NCI-H1417 (cell line): ENCODE measurements at regions not wholly inside any gene's neighbourhood (a gene's known extent, or its start where the extent isn't known, plus 50 kb on each side); places are given as distances from the start of the nearest gene placed in this dataset.
"Not testable (repeated sequence)": the region's sequence is repeated elsewhere in the genome, so short reads cannot be mapped to it uniquely, and the experiment has no call there.

ENCODE experiments used
- DNase-seq, 3 experiments: peaks; one replicate each; lab custom pipeline; 2025; lab: John Stamatoyannopoulos, UW

GRCh38 chr2:215862351-215862771, 151.0 kb downstream of the MREG start:
- DNase-seq: no peak

DNA sequence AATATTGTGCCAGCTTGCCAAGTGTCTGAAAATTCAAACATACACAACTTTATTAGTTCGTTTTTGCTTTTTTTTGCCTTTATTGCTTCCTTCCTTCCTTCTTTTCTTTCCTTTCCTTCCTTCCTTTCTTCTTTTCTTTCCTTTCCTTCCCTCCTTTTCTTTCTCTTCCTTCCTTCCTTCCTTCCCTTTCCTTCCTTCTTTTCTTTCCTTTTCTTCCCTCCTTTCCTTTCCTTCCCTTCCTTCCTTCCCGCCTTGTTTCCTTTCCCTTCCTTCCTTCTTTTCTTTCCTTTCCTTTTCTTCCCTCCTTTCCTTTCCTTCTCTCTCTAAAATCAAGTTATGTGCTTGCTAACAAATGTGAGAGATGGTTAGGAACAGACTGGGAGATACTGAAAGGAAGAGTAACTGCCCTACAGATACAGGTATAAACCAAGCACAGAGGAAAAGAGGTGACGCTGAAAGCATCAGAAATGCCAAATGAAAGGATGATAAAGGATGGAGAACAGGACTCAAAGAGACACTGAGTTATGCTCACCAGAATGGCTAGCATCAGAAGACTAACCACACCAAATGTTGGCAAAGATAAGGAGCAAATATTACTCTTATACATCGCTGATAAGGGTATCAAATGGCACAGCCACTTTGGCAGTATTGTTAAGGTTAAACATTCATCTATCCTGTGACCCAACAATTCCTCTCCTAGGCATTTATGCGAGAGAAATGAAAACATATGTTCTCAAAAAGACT, 151.6 kb downstream of the MREG start:
- DNase-seq: no peak

DNA sequence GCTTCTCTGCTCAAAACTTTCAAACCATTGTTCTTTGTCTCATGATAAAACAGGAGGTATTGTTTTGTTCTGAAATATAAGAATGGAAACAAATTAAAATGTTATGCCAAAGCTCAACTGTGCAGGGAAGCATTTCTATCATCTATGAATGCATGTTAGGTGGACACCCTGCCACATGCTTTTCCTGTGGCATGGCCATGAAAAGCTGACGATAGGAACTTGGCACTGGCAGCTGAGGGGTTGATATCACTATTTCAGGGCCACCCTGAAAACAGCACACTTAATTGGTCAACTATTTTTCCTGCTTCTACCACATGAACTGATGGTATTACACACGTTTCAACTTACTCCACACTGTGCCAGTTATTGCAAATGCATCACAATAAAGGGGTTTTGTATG, 157.3 kb downstream of the MREG start:
- DNase-seq: no peak

DNA sequence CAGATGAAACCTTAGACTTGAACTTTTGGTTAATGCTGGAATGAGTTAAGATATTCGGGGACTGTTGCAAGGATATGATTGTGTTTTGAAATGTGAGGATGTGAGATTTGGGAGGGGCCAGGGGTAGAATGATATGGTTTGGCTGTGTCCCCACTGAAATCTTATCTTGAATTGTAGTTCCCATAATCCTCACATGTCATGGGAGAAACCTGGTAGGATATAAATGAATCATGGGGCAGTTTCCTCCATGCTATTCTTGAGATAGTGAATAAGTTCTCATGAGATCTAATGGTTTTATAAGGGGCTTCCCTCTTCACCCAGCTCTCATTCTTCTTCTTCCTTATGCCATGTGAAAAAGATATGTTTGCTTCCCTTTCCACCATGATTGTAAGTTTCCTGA, 158.0 kb downstream of the MREG start:
- not testable (repeated sequence) for DNase-seq

- no peak for DNase-seq
These were observed 159.3 kb downstream of the MREG start for GRCh38 chr2:215854008-215854407.

DNA sequence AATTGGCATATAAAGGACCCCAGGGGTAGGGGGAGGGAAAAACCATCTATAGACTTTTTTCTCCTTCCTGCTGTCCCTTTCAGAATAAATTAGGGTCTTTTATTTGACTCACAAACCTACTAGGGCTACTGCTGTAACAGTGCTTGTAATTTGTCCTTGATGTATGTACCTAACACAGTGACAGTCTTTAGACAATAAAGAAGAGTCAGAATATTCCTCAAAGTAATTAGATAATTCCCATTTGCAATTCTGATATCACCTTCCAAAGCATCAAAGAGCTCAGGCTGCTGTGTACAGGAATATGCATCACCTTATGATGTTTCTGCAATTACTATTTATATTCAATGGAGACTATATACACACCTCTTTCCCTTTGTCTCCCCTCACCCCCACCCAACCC, 161.7 kb downstream of the MREG start:
- DNase-seq: no peak

GRCh38 chr2:215851082-215851481, 162.3 kb downstream of the MREG start:
- DNase-seq: no peak

- DNase-seq: no peak
These were observed 163.0 kb downstream of the MREG start for GRCh38 chr2:215850380-215850779.

DNA sequence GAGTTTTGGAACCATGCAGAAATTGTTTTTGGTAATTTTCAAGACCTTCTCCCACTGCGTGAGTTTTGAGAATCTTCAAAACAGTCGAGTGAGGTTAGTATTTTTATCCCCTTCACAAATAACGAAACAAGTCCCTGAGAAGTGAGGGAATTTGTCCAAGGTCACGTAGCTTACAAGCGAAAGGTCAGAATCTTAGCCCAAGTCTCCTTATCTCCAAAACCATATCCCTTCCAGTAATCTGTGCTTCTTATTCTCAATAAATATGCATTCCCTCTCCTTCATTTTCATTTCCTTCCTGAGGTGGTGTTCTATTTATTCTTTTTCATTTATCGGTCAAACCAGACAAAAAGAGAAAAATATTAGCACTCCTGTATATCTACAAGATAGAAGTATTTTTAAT, 163.6 kb downstream of the MREG start:
- DNase-seq: no peak

DNA sequence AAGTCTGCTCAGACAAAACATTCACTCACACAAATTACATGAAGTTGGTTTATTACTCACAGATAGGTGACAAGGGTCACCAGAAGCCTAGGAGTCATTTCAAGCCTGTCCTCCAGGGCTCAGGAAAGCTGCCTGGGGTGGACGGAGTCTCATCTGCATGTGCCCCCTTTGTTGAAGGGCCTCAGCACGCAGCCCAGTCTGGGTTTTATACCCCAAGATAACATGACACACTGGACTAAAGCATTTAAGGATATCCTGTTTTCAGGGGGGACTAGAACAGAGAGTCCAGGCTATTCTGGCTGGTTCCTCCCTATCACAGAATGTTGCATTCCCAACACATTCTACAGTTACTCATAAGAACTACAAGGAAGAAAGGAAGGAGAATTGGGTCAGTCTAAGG, 164.7 kb downstream of the MREG start:
- no peak for DNase-seq

DNA sequence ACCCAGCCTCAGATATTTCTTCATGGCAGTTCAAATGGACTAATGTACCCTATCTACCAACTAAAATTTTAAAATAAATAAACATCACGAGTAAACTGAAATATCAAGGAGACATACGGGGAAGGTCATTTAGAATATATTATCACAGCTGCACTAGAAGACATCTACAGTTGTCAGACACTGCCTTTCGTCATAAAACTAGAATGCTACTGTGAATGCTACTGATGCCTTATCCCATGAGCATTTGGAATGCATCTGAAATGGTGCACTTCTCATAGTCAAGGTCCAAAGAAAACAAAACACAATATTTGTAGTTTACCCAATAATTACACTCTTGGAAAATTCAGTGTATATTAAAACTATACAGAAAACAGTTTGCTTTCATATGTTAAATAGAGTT, 165.2 kb downstream of the MREG start:
- DNase-seq: no peak

GRCh38 chr2:215847718-215848117, 165.6 kb downstream of the MREG start:
- no peak for DNase-seq

- DNase-seq: no peak
These were observed 166.3 kb downstream of the MREG start for GRCh38 chr2:215847056-215847455.

GRCh38 chr2:215845839-215846586, 167.3 kb downstream of the MREG start:
- DNase-seq: no peak

- DNase-seq: no peak
These were observed 169.8 kb downstream of the MREG start for GRCh38 chr2:215843579-215843978.

DNA sequence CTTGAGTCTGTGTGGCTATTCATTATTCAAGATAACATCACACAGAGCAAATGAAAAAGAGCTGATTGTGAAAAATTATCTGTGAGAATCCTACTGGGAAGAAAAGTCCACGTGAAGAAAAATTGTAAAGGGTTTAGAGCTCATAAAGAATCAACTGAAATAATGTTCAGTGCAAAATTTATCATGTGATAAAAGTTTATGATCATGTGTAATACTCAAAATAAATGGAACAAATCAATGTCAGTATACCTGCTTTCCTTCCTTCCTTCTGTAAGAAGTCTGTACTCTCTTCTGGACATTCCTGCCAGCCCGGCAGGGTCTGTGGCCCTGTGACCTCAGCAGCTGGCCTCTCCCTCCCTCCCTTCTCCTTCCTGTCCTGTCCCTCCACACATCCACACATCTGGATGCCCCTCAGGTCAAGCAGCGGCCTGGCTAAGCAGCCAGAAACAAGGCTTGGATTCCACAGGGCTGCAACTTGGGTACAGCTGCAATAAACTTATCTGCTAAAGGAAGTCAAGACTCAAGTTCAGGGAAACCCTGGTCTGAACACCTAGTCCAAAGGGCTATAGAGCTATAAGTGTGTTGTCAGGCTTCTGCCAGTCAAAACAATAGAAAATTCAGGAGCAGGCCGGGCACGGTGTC, 172.1 kb downstream of the MREG start:
- no peak for DNase-seq

GRCh38 chr2:215839816-215840215, 173.5 kb downstream of the MREG start:
- no peak for DNase-seq

GRCh38 chr2:215839309-215839708, 174.0 kb downstream of the MREG start:
- no peak for DNase-seq

GRCh38 chr2:215836881-215837280, 176.5 kb downstream of the MREG start:
- no peak for DNase-seq

DNA sequence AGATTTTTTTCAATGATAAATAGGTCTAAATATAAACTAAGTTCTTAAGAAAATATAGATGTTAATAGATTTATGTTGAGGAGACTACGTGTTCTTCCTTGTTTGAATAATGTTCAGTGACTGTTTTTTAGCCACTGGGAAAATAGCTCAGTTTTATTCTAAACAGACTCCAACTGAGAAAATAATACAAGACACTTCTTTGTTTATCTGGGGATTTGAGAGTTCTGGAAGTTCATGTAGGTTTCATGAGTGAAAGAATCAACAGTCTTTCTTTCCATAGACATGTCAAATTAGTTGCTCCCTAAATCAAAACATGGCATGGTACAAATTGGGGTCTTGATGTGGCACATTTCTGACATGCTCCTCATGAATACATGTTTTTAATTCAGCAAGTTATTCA, 177.7 kb downstream of the MREG start:
- no peak for DNase-seq

DNA sequence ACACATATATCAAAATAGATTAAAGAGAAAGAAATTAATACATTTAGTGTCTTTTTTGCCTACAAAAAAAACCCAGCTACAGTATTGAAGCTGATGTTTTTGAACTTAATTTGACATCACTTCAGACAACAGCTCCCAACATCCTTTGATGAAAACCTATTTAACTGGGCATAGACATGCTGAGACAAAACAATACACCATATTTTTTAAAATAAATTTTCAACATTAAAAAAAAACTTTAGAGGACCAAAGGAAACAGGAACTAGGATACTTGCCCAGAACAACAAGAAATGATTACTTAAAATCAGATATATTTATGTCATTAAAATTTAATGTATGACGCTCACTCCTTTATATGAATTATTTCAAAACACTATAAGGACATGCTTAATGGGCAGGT, 178.1 kb downstream of the MREG start:
- no peak for DNase-seq

DNA sequence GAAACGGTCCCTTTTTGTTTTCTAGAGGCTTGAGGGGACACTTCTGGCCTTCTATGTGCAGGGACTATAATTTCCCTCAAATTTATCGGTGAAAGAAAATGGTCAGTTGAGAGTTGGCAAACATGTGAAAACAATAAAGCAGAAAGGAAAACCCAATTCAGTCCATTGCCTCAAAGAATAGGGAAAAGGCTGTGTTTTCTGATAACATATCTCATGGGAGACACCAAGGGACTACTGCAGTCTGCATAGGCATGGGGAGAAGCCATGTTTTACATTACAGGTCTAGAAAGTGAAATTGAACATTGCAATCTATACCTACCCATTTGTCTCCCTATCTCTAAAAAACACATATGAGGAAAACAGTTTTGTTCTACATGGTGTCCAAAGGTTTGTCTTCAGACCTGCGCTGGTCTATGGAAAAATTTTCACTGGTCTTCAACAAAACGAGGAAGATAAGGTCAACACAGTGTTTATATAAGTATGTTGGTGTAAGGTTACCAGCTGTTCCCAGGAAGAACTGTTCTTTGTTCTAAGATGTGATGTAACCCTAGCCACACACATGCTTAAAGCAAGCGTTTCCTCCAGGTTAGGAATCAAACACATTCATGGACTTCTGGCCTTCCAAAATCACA, 179.7 kb downstream of the MREG start:
- DNase-seq: peak; percentile 2 to 27 (median 5)

- no peak for DNase-seq
These were observed 180.6 kb downstream of the MREG start for GRCh38 chr2:215832791-215833190.
